Ascending aorta (tissue), 2 donors: ENCODE measurements at regions not wholly inside any gene's neighbourhood (a gene's known extent, or its start where the extent isn't known, plus 50 kb on each side); places are given as distances from the start of the nearest gene placed in this dataset.
A peak's percentile ranks its signal among the peaks of the same experiment; 100 is the strongest.

ENCODE experiments used
- DNase-seq, 2 donors: peaks; one replicate each; pipeline ENCODE4 v3.0.0-alpha.2; 2019; ENCODE audit warnings: low spot score in 2 of 2
- H3K27ac ChIP-seq, 2 donors: fragments of 200-600 bp; sonication (generic); one replicate each; pipeline ENCODE4 v1.5.1; 2016 to 2017; ENCODE audit warnings: mild to moderate bottlenecking in 1 of 2
- H3K27me3 ChIP-seq: fragments of 200-600 bp; sonication (generic); one replicate; pipeline ENCODE4 v1.5.1; 2017
- H3K36me3 ChIP-seq, 2 donors: fragments of 200-600 bp; sonication (generic); one replicate each; pipeline ENCODE4 v1.5.1; 2016
- H3K4me1 ChIP-seq, 2 donors: fragments of 200-600 bp; sonication (generic); one replicate each; pipeline ENCODE4 v1.5.1; 2016 to 2017; ENCODE audit warnings: mild to moderate bottlenecking in 1 of 2
- H3K4me3 ChIP-seq, 2 donors: fragments of 200-600 bp; sonication (generic); one replicate each; pipeline ENCODE4 v1.5.1; 2016 to 2017; ENCODE audit warnings: mild to moderate bottlenecking in 1 of 2
- H3K9me3 ChIP-seq, 2 donors: fragments of 200-600 bp; sonication (generic); one replicate each; pipeline ENCODE4 v1.5.1; 2016
- CTCF ChIP-seq, 3 experiments: fragments of 200-600 bp in 2 of 3; fragments of 450-650 bp in 1 of 3; sonication (generic) in 2 of 3; IDR thresholded peaks; one replicate each; pipeline ENCODE4 v1.5.1; 2016 to 2019; ENCODE audit warnings: antibody characterized with exemption in 3 of 3, mild to moderate bottlenecking in 1 of 3, moderate library complexity in 1 of 3
- intact Hi-C: fragments of 100-400 bp; cut with DNase I; formaldehyde crosslinking; loops from one replicate; pipeline ENCODE4 v1.15.1; 2023

- Histone ChIP-seq H3K4me1 (peaks cover 36 to 64% of the 10 kb centered on the region in 2 donors), H3K27me3 (no peaks in the 10 kb centered on the region), H3K4me3 (peak overlapping the region; percentile 21 to 38), H3K27ac (peak overlapping the region; percentile 63 to 77), H3K9me3 (no peaks in the 10 kb centered on the region), H3K36me3 (no peaks in the 10 kb centered on the region)
- intact Hi-C loops, result loop anchor here (2.0 to 5.0 kb wide), 3 partner anchors 25 to 83 kb away; no protein-coding TSS in a partner anchor
- no peak for DNase-seq
- no peak for TF ChIP-seq CTCF (IDR thresholded peaks at IDR 0.05)
Observed at GRCh38 chr16:85205747-85206471, 93.6 kb upstream of the CIBAR2 start.

GRCh38 chr16:85206472-85207356, 94.4 kb upstream of the CIBAR2 start:
- TF ChIP-seq CTCF (IDR thresholded peaks at IDR 0.05), result no peak
- Histone ChIP-seq H3K4me1 (peaks cover 35 to 70% of the 10 kb centered on the region in 2 donors), H3K27ac (peak overlapping the region; percentile 63 to 77), H3K9me3 (no peaks in the 10 kb centered on the region), H3K27me3 (no peaks in the 10 kb centered on the region), H3K4me3 (peak overlapping the region; percentile 33 to 38), H3K36me3 (no peaks in the 10 kb centered on the region)
- DNase-seq, result peak in 1 of 2 donors; percentile 82
- intact Hi-C loops, result loop anchor here (2.0 to 5.0 kb wide), 3 partner anchors 24 to 84 kb away; no protein-coding TSS in a partner anchor

- Histone ChIP-seq H3K4me3 (peak overlapping the region in 1 of 2 donors; percentile 38), H3K9me3 (no peaks in the 10 kb centered on the region), H3K27ac (peak overlapping the region; percentile 63 to 77), H3K36me3 (no peaks in the 10 kb centered on the region), H3K27me3 (no peaks in the 10 kb centered on the region), H3K4me1 (peaks cover 27 to 66% of the 10 kb centered on the region in 2 donors)
- DNase-seq, result no peak
- TF ChIP-seq CTCF (IDR thresholded peaks at IDR 0.05), result no peak
- intact Hi-C loops, result loop anchor here (2.0 to 5.0 kb wide), 3 partner anchors 23 to 85 kb away; no protein-coding TSS in a partner anchor
Observed at GRCh38 chr16:85207357-85207921, 95.2 kb upstream of the CIBAR2 start.

GRCh38 chr16:85208181-85208580, 95.9 kb upstream of the CIBAR2 start:
- Histone ChIP-seq H3K36me3 (no peaks in the 10 kb centered on the region), H3K4me3 (no peak overlapping the region), H3K27me3 (no peaks in the 10 kb centered on the region), H3K4me1 (peaks cover 26 to 64% of the 10 kb centered on the region in 2 donors), H3K27ac (peak overlapping the region in 1 of 2 donors; percentile 77), H3K9me3 (no peaks in the 10 kb centered on the region)
- intact Hi-C loops, result loop anchor here (5.0 kb wide), 1 partner anchor 36 kb away; no protein-coding TSS in a partner anchor
- TF ChIP-seq CTCF (IDR thresholded peaks at IDR 0.05), result no peak
- DNase-seq, result no peak
